ENCODE measurements at regions not wholly inside any gene's neighbourhood (a gene's known extent, or its start where the extent isn't known, plus 50 kb on each side); places are given as distances from the start of the nearest gene placed in this dataset.

- POLR2A ChIA-PET: no interaction called here
- no peaks in the 10 kb centered on the region for H3K36me3 ChIP-seq (replicated peaks in 1 of 2; ENCODE audit: control extremely low read depth in 1 of 2, control insufficient read depth in 1 of 2, extremely low read depth in 1 of 2, insufficient read depth in 2 of 2, low read length in 1 of 2)
- no peak overlapping the region for H2AFZ ChIP-seq (ENCODE audit: insufficient read depth, low read depth, low read length, poor library complexity, severe bottlenecking)
- ATAC-seq (ENCODE audit: low read depth) (no peak), DNase-seq (no peak)
- no peak overlapping the region for H3K27ac ChIP-seq (ENCODE audit: low read length in 2 of 2)
- H3K79me2 ChIP-seq (ENCODE audit: control insufficient read depth, insufficient read depth, low read length): no peaks in the 10 kb centered on the region
- Mint-ChIP-seq H3K27me3 (peaks cover 12% of the 10 kb centered on the region), H3K4me3 (no peak overlapping the region), H3K27ac (no peak overlapping the region), H3K9me3 (ENCODE audit: insufficient read depth) (no peaks in the 10 kb centered on the region), H3K4me1 (no peaks in the 10 kb centered on the region)
- CTCF ChIA-PET: no interaction called here
- no peaks in the 10 kb centered on the region for H3K9me3 ChIP-seq (ENCODE audit: control extremely low read depth in 1 of 3, control insufficient read depth in 2 of 3, insufficient read depth in 1 of 3, low read length in 2 of 3)
- TF ChIP-seq CTCF (IDR thresholded peaks at IDR 0.05): no peak
- no peak for TF ChIP-seq EZH2 (IDR thresholded peaks at IDR 0.05; ENCODE audit: borderline replicate concordance, insufficient read depth, low read depth, low read length, poor library complexity, severe bottlenecking)
- H4K20me1 ChIP-seq (ENCODE audit: control insufficient read depth, insufficient read depth, low read length, poor library complexity, severe bottlenecking): no peaks in the 10 kb centered on the region
- H3K4me1 ChIP-seq (ENCODE audit: control insufficient read depth in 2 of 2, insufficient read depth in 2 of 2, low read length in 2 of 2): no peaks in the 10 kb centered on the region
- no peak overlapping the region for H3K4me2 ChIP-seq (replicated peaks; ENCODE audit: low read depth, low read length, poor library complexity, severe bottlenecking)
- intact Hi-C loops (cut with micrococcal nuclease): no loop called here
- peaks cover 0 to 3% (median 0%) of the 10 kb centered on the region in 4 experiments for H3K27me3 ChIP-seq (replicated peaks in 1 of 4; ENCODE audit: control extremely low read depth in 1 of 4, control insufficient read depth in 3 of 4, insufficient read depth in 4 of 4, low read length in 3 of 4)
- WGBS (ENCODE audit: insufficient coverage): 92% methylated on average over 20 of the region's 20 CpGs
- H3K4me3 ChIP-seq (ENCODE audit: control extremely low read depth in 1 of 5, extremely low read depth in 1 of 5, insufficient read depth in 1 of 5, low read depth in 2 of 5, low read length in 4 of 5): no peak overlapping the region
- no peak overlapping the region for H3K9ac ChIP-seq (ENCODE audit: low read length)
Observed at GRCh38 chr11:33645686-33646085, 54.9 kb downstream of the C11orf91 start.

GRCh38 chr11:33643167-33643824, 57.3 kb downstream of the C11orf91 start:
- H3K27ac ChIP-seq (ENCODE audit: low read length in 2 of 2): no peak overlapping the region
- no peak overlapping the region for H2AFZ ChIP-seq (ENCODE audit: insufficient read depth, low read depth, low read length, poor library complexity, severe bottlenecking)
- H3K9ac ChIP-seq (ENCODE audit: low read length): no peak overlapping the region
- H3K36me3 ChIP-seq (replicated peaks in 1 of 2; ENCODE audit: control extremely low read depth in 1 of 2, control insufficient read depth in 1 of 2, extremely low read depth in 1 of 2, insufficient read depth in 2 of 2, low read length in 1 of 2): no peaks in the 10 kb centered on the region
- Mint-ChIP-seq H3K9me3 (ENCODE audit: insufficient read depth) (peaks cover 4% of the 10 kb centered on the region), H3K27ac (no peak overlapping the region), H3K4me1 (no peaks in the 10 kb centered on the region), H3K4me3 (no peak overlapping the region), H3K27me3 (peaks cover 22% of the 10 kb centered on the region)
- no peak for TF ChIP-seq EZH2 (IDR thresholded peaks at IDR 0.05; ENCODE audit: borderline replicate concordance, insufficient read depth, low read depth, low read length, poor library complexity, severe bottlenecking)
- no peak for TF ChIP-seq CTCF (IDR thresholded peaks at IDR 0.05)
- no peak overlapping the region for H3K4me2 ChIP-seq (replicated peaks; ENCODE audit: low read depth, low read length, poor library complexity, severe bottlenecking)
- peaks cover 0 to 2% (median 0%) of the 10 kb centered on the region in 3 donors for H3K9me3 ChIP-seq (ENCODE audit: control extremely low read depth in 1 of 3, control insufficient read depth in 2 of 3, insufficient read depth in 1 of 3, low read length in 2 of 3)
- no peaks in the 10 kb centered on the region for H3K79me2 ChIP-seq (ENCODE audit: control insufficient read depth, insufficient read depth, low read length)
- ChIA-PET CTCF (interaction anchor here (1.0 kb wide), 1 partner anchor 10 kb away, joined by 3 read pairs; no protein-coding TSS in a partner anchor), POLR2A (no interaction called here)
- ATAC-seq (ENCODE audit: low read depth) (no peak), DNase-seq (no peak)
- intact Hi-C loops (cut with micrococcal nuclease): no loop called here
- 78% methylated on average over 1 of the region's 3 CpGs for WGBS (ENCODE audit: insufficient coverage)
- no peaks in the 10 kb centered on the region for H4K20me1 ChIP-seq (ENCODE audit: control insufficient read depth, insufficient read depth, low read length, poor library complexity, severe bottlenecking)
- H3K4me1 ChIP-seq (ENCODE audit: control insufficient read depth in 2 of 2, insufficient read depth in 2 of 2, low read length in 2 of 2): no peaks in the 10 kb centered on the region
- no peak overlapping the region for H3K4me3 ChIP-seq (ENCODE audit: control extremely low read depth in 1 of 5, extremely low read depth in 1 of 5, insufficient read depth in 1 of 5, low read depth in 2 of 5, low read length in 4 of 5)
- H3K27me3 ChIP-seq (replicated peaks in 1 of 4; ENCODE audit: control extremely low read depth in 1 of 4, control insufficient read depth in 3 of 4, insufficient read depth in 4 of 4, low read length in 3 of 4): peaks cover 0 to 6% (median 0%) of the 10 kb centered on the region in 4 experiments

Measured in B cell (primary cell).